Stimulated activated CD4-positive, alpha-beta T cell treated with anti-CD3 and anti-CD28 coated beads, Interleukin-2, amount 100 ng/mL, for 24 hours (primary cell): ENCODE measurements at regions not wholly inside any gene's neighbourhood (a gene's known extent, or its start where the extent isn't known, plus 50 kb on each side); places are given as distances from the start of the nearest gene placed in this dataset.
"Not testable (repeated sequence)": the region's sequence is repeated elsewhere in the genome, so short reads cannot be mapped to it uniquely, and the experiment has no call there.

ENCODE experiments used
- DNase-seq, 2 donors: peaks; one replicate each; pipeline ENCODE4 v3.0.0-alpha.2; 2020

GRCh38 chr3:82495655-82496054, 734.2 kb upstream of the GBE1 start:
- DNase-seq, result no peak

- no peak for DNase-seq
Measured at GRCh38 chr3:82494977-82495489, 733.6 kb upstream of the GBE1 start.

- no peak for DNase-seq
Measured at GRCh38 chr3:82493858-82494257, 732.4 kb upstream of the GBE1 start.

- no peak for DNase-seq
Measured at GRCh38 chr3:82475306-82475705, 713.9 kb upstream of the GBE1 start.

- DNase-seq, result no peak
Measured at GRCh38 chr3:82474711-82475110, 713.3 kb upstream of the GBE1 start.

GRCh38 chr3:82473864-82474541, 712.6 kb upstream of the GBE1 start:
- DNase-seq, result no peak

- no peak for DNase-seq
Measured at GRCh38 chr3:82467051-82467450, 705.6 kb upstream of the GBE1 start.

- DNase-seq, result no peak
Measured at GRCh38 chr3:82462977-82463376, 701.5 kb upstream of the GBE1 start.

GRCh38 chr3:82461049-82461889, 699.8 kb upstream of the GBE1 start:
- no peak for DNase-seq

- no peak for DNase-seq
Measured at GRCh38 chr3:82448320-82448719, 686.9 kb upstream of the GBE1 start.

GRCh38 chr3:82428821-82429220, 667.4 kb upstream of the GBE1 start:
- DNase-seq, result not testable (repeated sequence)

GRCh38 chr3:82424031-82424339, 662.5 kb upstream of the GBE1 start:
- DNase-seq, result no peak

- DNase-seq, result no peak
Measured at GRCh38 chr3:82423268-82424030, 662.0 kb upstream of the GBE1 start.

- no peak for DNase-seq
Measured at GRCh38 chr3:82416830-82417229, 655.4 kb upstream of the GBE1 start.

- no peak for DNase-seq
Measured at GRCh38 chr3:82416349-82416748, 654.9 kb upstream of the GBE1 start.

GRCh38 chr3:82413171-82413570, 651.7 kb upstream of the GBE1 start:
- DNase-seq, result no peak

- no peak for DNase-seq
Measured at GRCh38 chr3:82410366-82410765, 648.9 kb upstream of the GBE1 start.

GRCh38 chr3:82409842-82410241, 648.4 kb upstream of the GBE1 start:
- no peak for DNase-seq

GRCh38 chr3:82392203-82392775, 630.8 kb upstream of the GBE1 start:
- DNase-seq, result no peak

GRCh38 chr3:82390868-82391267, 629.4 kb upstream of the GBE1 start:
- no peak for DNase-seq

- DNase-seq, result no peak
Measured at GRCh38 chr3:82386647-82387046, 625.2 kb upstream of the GBE1 start.

GRCh38 chr3:82384181-82384580, 622.7 kb upstream of the GBE1 start:
- DNase-seq, result no peak

- DNase-seq, result no peak
Measured at GRCh38 chr3:82382831-82383230, 621.4 kb upstream of the GBE1 start.
